HepG2 (cell line): ENCODE measurements at regions not wholly inside any gene's neighbourhood (a gene's known extent, or its start where the extent isn't known, plus 50 kb on each side); places are given as distances from the start of the nearest gene placed in this dataset.

ENCODE experiments used
- ATF2 ChIP-seq: sonication (generic); formaldehyde crosslinking; IDR thresholded peaks from 2 replicates; pipeline ENCODE4 v1.4.0; 2020; ENCODE audit warnings: missing genetic modification reagents
- FOSL2 ChIP-seq: sonication (generic); formaldehyde crosslinking; IDR thresholded peaks from 2 replicates; pipeline ENCODE4 v1.4.0; 2020; ENCODE audit warnings: missing genetic modification reagents
- FOXO1 ChIP-seq: sonication (generic); formaldehyde crosslinking; IDR thresholded peaks from 2 replicates; pipeline ENCODE4 v1.4.0; 2020; ENCODE audit warnings: missing genetic modification reagents
- HDAC2 ChIP-seq: sonication (generic); formaldehyde crosslinking; IDR thresholded peaks from 2 replicates; pipeline ENCODE4 v1.4.0; 2020; ENCODE audit warnings: missing genetic modification reagents
- KLF13 ChIP-seq: sonication (generic); formaldehyde crosslinking; IDR thresholded peaks from 2 replicates; pipeline ENCODE4 v1.4.0; 2020; ENCODE audit warnings: mild to moderate bottlenecking, missing genetic modification reagents
- NR1H2 ChIP-seq: sonication (generic); formaldehyde crosslinking; IDR thresholded peaks from 2 replicates; pipeline ENCODE4 v1.8.1; 2022; ENCODE audit warnings: low read depth, missing genetic modification reagents, borderline replicate concordance
- RAD21 ChIP-seq: fragments of 450-650 bp; formaldehyde crosslinking; IDR thresholded peaks from 2 replicates; pipeline ENCODE4 v1.5.0; 2020; ENCODE audit warnings: mild to moderate bottlenecking
- SNAI1 ChIP-seq: sonication (generic); formaldehyde crosslinking; IDR thresholded peaks from 2 replicates; pipeline ENCODE4 v1.5.0; 2020; ENCODE audit warnings: mild to moderate bottlenecking, missing genetic modification reagents, borderline replicate concordance
- SOX6 ChIP-seq, 2 experiments: fragments of 450-650 bp in 1 of 2; sonication (generic) in 1 of 2; formaldehyde crosslinking in 1 of 2; IDR thresholded peaks; 2 replicates each; pipeline versions ENCODE4 v1.4.0 to v1.6.1; 2017 to 2020; ENCODE audit warnings: antibody characterized with exemption in 1 of 2, mild to moderate bottlenecking in 1 of 2, missing genetic modification reagents in 1 of 2
- SRSF9 ChIP-seq: fragments of 200-400 bp; formaldehyde crosslinking; IDR thresholded peaks from 2 replicates; pipeline ENCODE4 v1.6.1; 2018; ENCODE audit warnings: borderline replicate concordance, mild to moderate bottlenecking, low read depth, low read length; ENCODE audit not compliant: insufficient read depth, poor library complexity, severe bottlenecking
- THAP11 ChIP-seq: IDR thresholded peaks from 2 replicates; pipeline ENCODE4 v1.6.1; 2016; ENCODE audit warnings: missing biosample characterization, missing genetic modification reagents
- ZFP62 ChIP-seq: sonication (generic); formaldehyde crosslinking; IDR thresholded peaks from 2 replicates; pipeline ENCODE4 v1.4.0; 2020; ENCODE audit warnings: missing genetic modification reagents
- ZFP90 ChIP-seq: sonication (generic); formaldehyde crosslinking; IDR thresholded peaks from 2 replicates; pipeline ENCODE4 v1.8.0; 2022; ENCODE audit warnings: missing genetic modification reagents, mild to moderate bottlenecking, inconsistent platforms, borderline replicate concordance
- ZNF256 ChIP-seq: sonication (generic); formaldehyde crosslinking; conservative IDR thresholded peaks from 2 replicates; pipeline ENCODE4 v1.4.0; 2020; ENCODE audit warnings: missing genetic modification reagents
- ZNF552 ChIP-seq: sonication (generic); formaldehyde crosslinking; IDR thresholded peaks from 2 replicates; pipeline ENCODE4 v1.9.0; 2022; ENCODE audit warnings: missing genetic modification reagents, mild to moderate bottlenecking, borderline replicate concordance
- ZNF556 ChIP-seq: sonication (generic); formaldehyde crosslinking; IDR thresholded peaks from 2 replicates; pipeline ENCODE4 v1.4.0; 2020; ENCODE audit warnings: mild to moderate bottlenecking, missing genetic modification reagents, borderline replicate concordance
- ZNF766 ChIP-seq: sonication (generic); formaldehyde crosslinking; IDR thresholded peaks from 2 replicates; pipeline ENCODE4 v1.5.0; 2020; ENCODE audit warnings: missing genetic modification reagents, borderline replicate concordance
- ZNF816 ChIP-seq: sonication (generic); formaldehyde crosslinking; IDR thresholded peaks from 2 replicates; pipeline ENCODE4 v1.8.0; 2022; ENCODE audit warnings: missing genetic modification reagents, mild to moderate bottlenecking, borderline replicate concordance
- ZNF841 ChIP-seq: sonication (generic); formaldehyde crosslinking; IDR thresholded peaks from 2 replicates; pipeline ENCODE4 v1.8.1; 2023; ENCODE audit warnings: missing genetic modification reagents, borderline replicate concordance
- TF ChIP-seq, protein P1 (sequence below): sonication (generic); formaldehyde crosslinking; IDR thresholded peaks from 2 replicates; pipeline ENCODE4 v1.5.1; 2020; ENCODE audit warnings: mild to moderate bottlenecking, missing genetic modification reagents, borderline replicate concordance
- TF ChIP-seq, protein P2 (sequence below): sonication (generic); formaldehyde crosslinking; conservative IDR thresholded peaks from 2 replicates; pipeline ENCODE4 v1.4.0; 2020; ENCODE audit warnings: missing genetic modification reagents
- TF ChIP-seq, protein P3 (sequence below): IDR thresholded peaks from 2 replicates; pipeline ENCODE4 v1.6.1; 2016; ENCODE audit warnings: mild to moderate bottlenecking
- TF ChIP-seq, protein P4 (sequence below): sonication (generic); formaldehyde crosslinking; IDR thresholded peaks from 2 replicates; pipeline ENCODE4 v1.4.0; 2020; ENCODE audit warnings: low read depth, mild to moderate bottlenecking, missing genetic modification reagents

GRCh38 chr6:106731144-106731842, 101.9 kb downstream of the QRSL1 start (continued):
- no peak; the same call in 1 of the 2 replicates for TF ChIP-seq ZFP90 (CRISPR knock-in tag)
- TF ChIP-seq, protein P1, sequence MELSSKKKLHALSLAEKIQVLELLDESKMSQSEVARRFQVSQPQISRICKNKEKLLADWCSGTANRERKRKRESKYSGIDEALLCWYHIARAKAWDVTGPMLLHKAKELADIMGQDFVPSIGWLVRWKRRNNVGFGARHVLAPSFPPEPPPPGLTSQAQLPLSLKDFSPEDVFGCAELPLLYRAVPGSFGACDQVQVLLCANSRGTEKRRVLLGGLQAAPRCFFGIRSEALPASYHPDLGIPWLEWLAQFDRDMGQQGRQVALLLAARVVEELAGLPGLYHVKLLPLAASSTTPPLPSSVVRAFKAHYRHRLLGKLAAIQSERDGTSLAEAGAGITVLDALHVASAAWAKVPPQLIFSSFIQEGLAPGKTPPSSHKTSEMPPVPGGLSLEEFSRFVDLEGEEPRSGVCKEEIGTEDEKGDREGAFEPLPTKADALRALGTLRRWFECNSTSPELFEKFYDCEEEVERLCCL: no peak
- TF ChIP-seq KLF13 (CRISPR knock-in tag): no peak
- TF ChIP-seq HDAC2 (CRISPR knock-in tag): peak; percentile 83
- TF ChIP-seq NR1H2 (CRISPR knock-in tag): no peak
- TF ChIP-seq RAD21 (CRISPR knock-in tag): peak; percentile 43; the same call in 1 of the 2 replicates
- peak; percentile 42 for TF ChIP-seq FOXO1 (CRISPR knock-in tag)
- peak; percentile 43; the same call in 1 of the 2 replicates for TF ChIP-seq THAP11 (CRISPR knock-in tag)
- TF ChIP-seq, protein P2, sequence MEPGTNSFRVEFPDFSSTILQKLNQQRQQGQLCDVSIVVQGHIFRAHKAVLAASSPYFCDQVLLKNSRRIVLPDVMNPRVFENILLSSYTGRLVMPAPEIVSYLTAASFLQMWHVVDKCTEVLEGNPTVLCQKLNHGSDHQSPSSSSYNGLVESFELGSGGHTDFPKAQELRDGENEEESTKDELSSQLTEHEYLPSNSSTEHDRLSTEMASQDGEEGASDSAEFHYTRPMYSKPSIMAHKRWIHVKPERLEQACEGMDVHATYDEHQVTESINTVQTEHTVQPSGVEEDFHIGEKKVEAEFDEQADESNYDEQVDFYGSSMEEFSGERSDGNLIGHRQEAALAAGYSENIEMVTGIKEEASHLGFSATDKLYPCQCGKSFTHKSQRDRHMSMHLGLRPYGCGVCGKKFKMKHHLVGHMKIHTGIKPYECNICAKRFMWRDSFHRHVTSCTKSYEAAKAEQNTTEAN: no peak
- no peak for TF ChIP-seq ZFP62 (CRISPR knock-in tag)
- no peak for TF ChIP-seq ZNF841 (CRISPR knock-in tag)
- peak; percentile 72; the same call in 1 of the 2 replicates for TF ChIP-seq ZNF556 (CRISPR knock-in tag)
- no peak for TF ChIP-seq SRSF9
- peak; percentile 72 for TF ChIP-seq FOSL2 (CRISPR knock-in tag)
- TF ChIP-seq, protein P3, sequence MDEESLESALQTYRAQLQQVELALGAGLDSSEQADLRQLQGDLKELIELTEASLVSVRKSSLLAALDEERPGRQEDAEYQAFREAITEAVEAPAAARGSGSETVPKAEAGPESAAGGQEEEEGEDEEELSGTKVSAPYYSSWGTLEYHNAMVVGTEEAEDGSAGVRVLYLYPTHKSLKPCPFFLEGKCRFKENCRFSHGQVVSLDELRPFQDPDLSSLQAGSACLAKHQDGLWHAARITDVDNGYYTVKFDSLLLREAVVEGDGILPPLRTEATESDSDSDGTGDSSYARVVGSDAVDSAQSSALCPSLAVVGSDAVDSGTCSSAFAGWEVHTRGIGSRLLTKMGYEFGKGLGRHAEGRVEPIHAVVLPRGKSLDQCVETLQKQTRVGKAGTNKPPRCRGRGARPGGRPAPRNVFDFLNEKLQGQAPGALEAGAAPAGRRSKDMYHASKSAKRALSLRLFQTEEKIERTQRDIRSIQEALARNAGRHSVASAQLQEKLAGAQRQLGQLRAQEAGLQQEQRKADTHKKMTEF: peak; percentile 57; the same call in 1 of the 2 replicates
- TF ChIP-seq, protein P4, sequence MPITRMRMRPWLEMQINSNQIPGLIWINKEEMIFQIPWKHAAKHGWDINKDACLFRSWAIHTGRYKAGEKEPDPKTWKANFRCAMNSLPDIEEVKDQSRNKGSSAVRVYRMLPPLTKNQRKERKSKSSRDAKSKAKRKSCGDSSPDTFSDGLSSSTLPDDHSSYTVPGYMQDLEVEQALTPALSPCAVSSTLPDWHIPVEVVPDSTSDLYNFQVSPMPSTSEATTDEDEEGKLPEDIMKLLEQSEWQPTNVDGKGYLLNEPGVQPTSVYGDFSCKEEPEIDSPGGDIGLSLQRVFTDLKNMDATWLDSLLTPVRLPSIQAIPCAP (CRISPR knock-in tag): no peak
- peak; percentile 26; the same call in 1 of the 2 replicates for TF ChIP-seq ZNF816 (CRISPR knock-in tag)
- no peak for TF ChIP-seq ZNF552
- TF ChIP-seq SOX6 (IDR thresholded peaks at IDR 0.05): no peak
- TF ChIP-seq SOX6 (CRISPR knock-in tag; IDR thresholded peaks at IDR 0.05): peak; percentile 90
- no peak for TF ChIP-seq ZNF766
- TF ChIP-seq ATF2: no peak; the same call in 1 of the 2 replicates
- TF ChIP-seq ZNF256 (CRISPR knock-in tag): no peak
- no peak for TF ChIP-seq SNAI1
